Heart left ventricle (tissue), 16 donors: ENCODE measurements at regions not wholly inside any gene's neighbourhood (a gene's known extent, or its start where the extent isn't known, plus 50 kb on each side); places are given as distances from the start of the nearest gene placed in this dataset.

ENCODE experiments used
- ATAC-seq, 4 donors: fragments of 200-7000 bp; cut with Tn5 transposase; one replicate each; pipeline ENCODE4 v1.9.1; 2020 to 2022; ENCODE audit warnings: moderate library complexity in 4 of 4, mild to moderate bottlenecking in 3 of 4, moderate number of reproducible peaks in 1 of 4
- DNase-seq, 5 donors: peaks; one replicate each; pipeline ENCODE4 v3.0.0-alpha.2; 2020
- H3K27ac ChIP-seq, 12 donors: fragments of 200-600 bp; sonication (generic) in 4 of 12; one replicate each; pipeline versions ENCODE4 v1.5.0 to v1.8.0; 2016 to 2022; ENCODE audit warnings: mild to moderate bottlenecking in 2 of 12
- H3K27me3 ChIP-seq, 9 donors: fragments of 200-600 bp; sonication (generic) in 2 of 9; one replicate each; pipeline versions ENCODE4 v1.5.1 to v1.8.0; 2016 to 2022; ENCODE audit warnings: mild to moderate bottlenecking in 3 of 9
- H3K36me3 ChIP-seq, 9 donors: fragments of 200-600 bp; sonication (generic) in 2 of 9; one replicate each; pipeline versions ENCODE4 v1.5.0 to v1.8.0; 2018 to 2022; ENCODE audit warnings: mild to moderate bottlenecking in 2 of 9
- H3K4me1 ChIP-seq, 12 donors: fragments of 200-600 bp; sonication (generic) in 4 of 12; one replicate each; pipeline versions ENCODE4 v1.5.0 to v1.8.0; 2016 to 2022; ENCODE audit warnings: mild to moderate bottlenecking in 3 of 12
- H3K4me3 ChIP-seq, 12 donors: fragments of 200-600 bp; sonication (generic) in 4 of 12; one replicate each; pipeline versions ENCODE4 v1.5.0 to v1.8.0; 2017 to 2022; ENCODE audit warnings: mild to moderate bottlenecking in 9 of 12, moderate library complexity in 4 of 12
- H3K9me3 ChIP-seq, 12 donors: fragments of 200-600 bp; sonication (generic) in 4 of 12; one replicate each; pipeline versions ENCODE4 v1.5.0 to v1.8.0; 2016 to 2022; ENCODE audit warnings: mild to moderate bottlenecking in 1 of 12
- POLR2A ChIP-seq, 2 donors: fragments of 450-650 bp; IDR thresholded peaks; one replicate each; pipeline ENCODE4 v1.6.1; 2017; ENCODE audit warnings: antibody characterized with exemption in 2 of 2, mild to moderate bottlenecking in 2 of 2, moderate library complexity in 2 of 2
- WGBS, 4 donors: extraction: QIAGEN DNeasy Blood & Tissue Kit in 2 of 4; methylation state at CpG; one replicate each; pipeline versions ENCODE4 v1.1.5 to v1.1.7; 2013 to 2018; 5-methylcytosine and 5-hydroxymethylcytosine counted together
- intact Hi-C, 10 donors: fragments of 100-400 bp; cut with DNase I; formaldehyde crosslinking; loops; one replicate each; pipeline versions ENCODE4 v1.11.1 to v1.14.2; 2022
- TF ChIP-seq, protein P1 (sequence below), 12 donors: fragments of 200-600 bp; sonication (generic) in 4 of 12; IDR thresholded peaks; one replicate each; pipeline versions ENCODE4 v1.5.0 to v1.8.0; 2018 to 2022; ENCODE audit warnings: antibody characterized with exemption in 12 of 12, mild to moderate bottlenecking in 5 of 12
- donor health status: ischemic (EF 13 %, LVEDD 7.1; RV severe dilation, severe dysfunction).
- donor health status: healthy with polysubstance abuse.
- donor health status: DM: no; HTN: yes; CAD: no.
- donor health status: DM: no; HTN: no; CAD: no.
- donor health status: ischemic (EF 25% LVEDD 6.9; RV normal size, moderate dysfunction).
- donor health status: ischemic (EF 25% LVEDD 5.7; RV mildly dilated, moderate dysfunction).
- donor health status: healthy.
- donor health status: DM: yes; HTN: yes; CAD: no.
- donor health status: ischemic (EF 35%, LVEDD 5.7; RV mildly dilated, moderate dysfunction).
- donor health status: nonischemic (EF 11% LVEDD 7.7; RV severe dilation, severe dysfunction).
- donor health status: DM: yes; HTN: yes; CAD: no.
- donor health status: PGD.
- donor health status: ischemic (EF 29% LVEDD 5.4; RV normal size, mild dysfunction).
- donor health status: nonischemic (EF 23%, LVEDD 6.1; RV moderate dilation, normal function).

DNA sequence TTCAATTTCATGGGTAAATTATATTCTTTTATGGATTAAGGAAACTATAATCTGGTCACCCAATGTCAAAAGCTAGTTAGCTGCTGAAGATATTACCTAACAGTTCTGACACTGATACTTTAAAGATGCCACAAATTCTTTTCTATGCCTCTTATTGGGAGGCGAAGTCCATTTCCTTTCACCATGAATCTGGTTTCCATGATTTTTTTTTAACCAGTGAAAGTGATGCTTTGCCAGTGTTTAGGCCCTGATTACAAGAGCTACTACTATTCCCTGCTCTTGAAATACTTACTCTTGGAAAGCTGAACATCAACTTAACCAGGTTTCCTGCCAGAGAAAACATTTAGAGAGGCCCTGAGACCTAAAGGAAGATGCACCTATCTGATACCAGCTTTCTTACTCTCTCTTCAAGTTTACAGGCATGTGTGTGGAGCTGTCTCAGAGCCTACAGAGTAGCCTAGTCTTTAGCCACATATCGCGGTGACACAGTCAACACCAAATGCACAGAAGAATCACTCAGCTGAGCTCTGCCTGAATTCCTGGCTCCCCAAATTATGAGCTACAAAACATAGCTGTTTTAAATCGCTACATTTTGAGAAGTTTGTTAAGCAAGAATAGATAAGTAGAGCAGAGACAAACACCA lies 1280.8 kb downstream of the PCDH7 start:
- Histone ChIP-seq H3K27ac (no peak overlapping the region), H3K27me3 (no peaks in the 10 kb centered on the region), H3K4me3 (no peak overlapping the region), H3K9me3 (no peaks in the 10 kb centered on the region), H3K4me1 (no peaks in the 10 kb centered on the region), H3K36me3 (no peaks in the 10 kb centered on the region)
- ATAC-seq, result no peak
- no peak for DNase-seq
- 89 to 92% (median 90%) methylated on average over 4 of the region's 4 CpGs for WGBS, 4 donors
- TF ChIP-seq, protein P1, sequence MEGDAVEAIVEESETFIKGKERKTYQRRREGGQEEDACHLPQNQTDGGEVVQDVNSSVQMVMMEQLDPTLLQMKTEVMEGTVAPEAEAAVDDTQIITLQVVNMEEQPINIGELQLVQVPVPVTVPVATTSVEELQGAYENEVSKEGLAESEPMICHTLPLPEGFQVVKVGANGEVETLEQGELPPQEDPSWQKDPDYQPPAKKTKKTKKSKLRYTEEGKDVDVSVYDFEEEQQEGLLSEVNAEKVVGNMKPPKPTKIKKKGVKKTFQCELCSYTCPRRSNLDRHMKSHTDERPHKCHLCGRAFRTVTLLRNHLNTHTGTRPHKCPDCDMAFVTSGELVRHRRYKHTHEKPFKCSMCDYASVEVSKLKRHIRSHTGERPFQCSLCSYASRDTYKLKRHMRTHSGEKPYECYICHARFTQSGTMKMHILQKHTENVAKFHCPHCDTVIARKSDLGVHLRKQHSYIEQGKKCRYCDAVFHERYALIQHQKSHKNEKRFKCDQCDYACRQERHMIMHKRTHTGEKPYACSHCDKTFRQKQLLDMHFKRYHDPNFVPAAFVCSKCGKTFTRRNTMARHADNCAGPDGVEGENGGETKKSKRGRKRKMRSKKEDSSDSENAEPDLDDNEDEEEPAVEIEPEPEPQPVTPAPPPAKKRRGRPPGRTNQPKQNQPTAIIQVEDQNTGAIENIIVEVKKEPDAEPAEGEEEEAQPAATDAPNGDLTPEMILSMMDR (IDR thresholded peaks at IDR 0.05), result no peak
- no peak for TF ChIP-seq POLR2A (IDR thresholded peaks at IDR 0.05)
- intact Hi-C loops, result no loop called here

DNA sequence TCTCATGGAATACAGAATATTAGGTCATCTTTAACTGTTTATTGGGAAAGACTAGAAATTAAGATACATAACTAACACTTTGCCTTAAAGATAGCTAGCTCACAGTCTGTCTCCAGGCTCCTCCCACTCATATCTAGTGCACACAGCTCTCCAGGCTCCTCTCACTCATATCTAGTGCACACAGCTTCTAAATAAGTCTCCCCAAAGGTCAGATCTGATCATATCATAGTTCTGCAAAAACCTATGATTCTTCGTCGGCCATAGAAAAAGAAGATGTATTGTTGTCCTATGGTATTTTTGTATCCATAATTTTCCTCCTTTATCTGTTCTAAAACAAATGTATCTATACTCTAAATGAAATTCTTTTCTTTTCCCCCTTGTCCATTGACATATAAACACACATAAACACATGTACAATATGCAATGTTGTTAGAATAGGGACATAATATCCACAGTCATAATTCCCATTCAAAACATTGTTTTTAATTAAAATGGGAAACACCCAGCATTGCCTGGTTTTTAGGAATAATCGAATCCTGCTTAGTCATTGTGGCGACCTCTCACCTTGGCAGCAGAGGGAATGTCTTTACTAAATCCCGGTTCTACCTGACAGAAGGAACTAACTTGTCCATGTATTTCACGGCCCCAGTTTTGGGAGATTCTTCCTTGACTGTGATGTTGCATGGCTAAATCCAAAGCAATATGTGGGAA lies 1282.0 kb downstream of the PCDH7 start:
- ATAC-seq, result peak in 2 of 4 donors; percentile 45 to 66
- intact Hi-C loops, result no loop called here
- Histone ChIP-seq H3K36me3 (no peaks in the 10 kb centered on the region), H3K9me3 (no peaks in the 10 kb centered on the region), H3K4me1 (no peaks in the 10 kb centered on the region), H3K4me3 (no peak overlapping the region), H3K27ac (no peak overlapping the region), H3K27me3 (no peaks in the 10 kb centered on the region)
- no peak for TF ChIP-seq POLR2A (IDR thresholded peaks at IDR 0.05)
- TF ChIP-seq, protein P1 (IDR thresholded peaks at IDR 0.05), result no peak
- 58 to 69% (median 63%) methylated on average over 6 of the region's 6 CpGs for WGBS, 4 donors
- DNase-seq, result no peak

DNA sequence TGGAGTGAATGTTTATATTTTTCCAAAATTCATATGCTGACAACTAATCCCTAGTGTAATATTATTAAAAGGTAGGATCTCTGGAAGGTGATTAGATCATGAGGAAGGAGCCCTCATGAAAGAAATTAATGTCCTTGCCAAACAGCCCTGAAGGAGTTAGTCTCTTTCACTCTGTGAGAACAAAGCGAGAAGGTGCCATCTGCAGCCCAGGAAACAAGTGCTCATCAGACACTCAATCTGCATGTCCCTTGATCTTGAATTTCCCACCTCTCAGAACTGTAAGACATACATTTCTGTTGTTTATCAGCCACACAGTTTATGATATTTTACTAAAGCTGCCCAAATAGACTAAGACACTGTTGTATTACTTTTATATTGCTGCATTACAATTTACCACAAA lies 1283.4 kb downstream of the PCDH7 start:
- whole genome bisulfite sequencing, 4 donors, result 64 to 91% (median 82%) methylated on average over 1 of the region's 1 CpG
- H3K9me3 ChIP-seq, result no peaks in the 10 kb centered on the region
- TF ChIP-seq, protein P1 (IDR thresholded peaks at IDR 0.05), result no peak
- TF ChIP-seq POLR2A (IDR thresholded peaks at IDR 0.05), result no peak
- ATAC-seq, result no peak
- no peaks in the 10 kb centered on the region for H3K27me3 ChIP-seq
- intact Hi-C loops, result no loop called here
- H3K36me3 ChIP-seq, result no peaks in the 10 kb centered on the region
- H3K4me1 ChIP-seq, result no peaks in the 10 kb centered on the region
- H3K4me3 ChIP-seq, result no peak overlapping the region
- no peak for DNase-seq
- no peak overlapping the region for H3K27ac ChIP-seq

DNA sequence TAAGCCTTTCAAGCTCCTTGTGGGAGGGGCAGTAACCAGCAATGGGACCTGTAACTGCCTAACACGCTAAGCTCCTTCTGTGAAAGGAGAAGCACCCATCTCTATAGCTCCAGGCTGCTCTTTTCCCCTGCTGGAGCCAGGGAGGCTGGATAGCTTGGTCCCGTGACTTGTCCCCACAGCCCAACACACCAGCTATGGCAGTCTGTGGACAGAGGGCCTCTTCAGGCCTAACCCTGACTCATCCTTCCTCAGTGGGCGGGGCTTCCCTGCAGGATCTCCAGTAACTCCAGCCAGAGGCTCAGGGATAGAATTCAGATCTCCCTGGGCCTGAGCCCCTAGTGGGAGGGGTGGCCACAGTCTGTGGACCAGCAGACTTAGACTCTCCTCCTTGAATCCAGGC lies 1290.1 kb downstream of the PCDH7 start:
- H3K27me3 ChIP-seq, result no peaks in the 10 kb centered on the region
- intact Hi-C loops, result no loop called here
- no peak overlapping the region for H3K27ac ChIP-seq
- H3K4me3 ChIP-seq, result no peak overlapping the region
- 71 to 85% (median 80%) methylated on average over 2 to 3 of the region's 3 CpGs for WGBS, 4 donors
- no peaks in the 10 kb centered on the region for H3K9me3 ChIP-seq
- no peak for DNase-seq
- ATAC-seq, result no peak
- no peaks in the 10 kb centered on the region for H3K36me3 ChIP-seq
- no peak for TF ChIP-seq POLR2A (IDR thresholded peaks at IDR 0.05)
- TF ChIP-seq, protein P1 (IDR thresholded peaks at IDR 0.05), result no peak
- H3K4me1 ChIP-seq, result no peaks in the 10 kb centered on the region
